GM18870 (cell line): ENCODE measurements at regions not wholly inside any gene's neighbourhood (a gene's known extent, or its start where the extent isn't known, plus 50 kb on each side); places are given as distances from the start of the nearest gene placed in this dataset.
"Not testable (repeated sequence)": the region's sequence is repeated elsewhere in the genome, so short reads cannot be mapped to it uniquely, and the experiment has no call there.

ENCODE experiments used
- ATAC-seq: cut with Tn5 transposase; IDR thresholded peaks from one replicate; pipeline ENCODE4 v1.9.1; 2021; ENCODE audit warnings: moderate library complexity; ENCODE audit not compliant: unreplicated experiment

DNA sequence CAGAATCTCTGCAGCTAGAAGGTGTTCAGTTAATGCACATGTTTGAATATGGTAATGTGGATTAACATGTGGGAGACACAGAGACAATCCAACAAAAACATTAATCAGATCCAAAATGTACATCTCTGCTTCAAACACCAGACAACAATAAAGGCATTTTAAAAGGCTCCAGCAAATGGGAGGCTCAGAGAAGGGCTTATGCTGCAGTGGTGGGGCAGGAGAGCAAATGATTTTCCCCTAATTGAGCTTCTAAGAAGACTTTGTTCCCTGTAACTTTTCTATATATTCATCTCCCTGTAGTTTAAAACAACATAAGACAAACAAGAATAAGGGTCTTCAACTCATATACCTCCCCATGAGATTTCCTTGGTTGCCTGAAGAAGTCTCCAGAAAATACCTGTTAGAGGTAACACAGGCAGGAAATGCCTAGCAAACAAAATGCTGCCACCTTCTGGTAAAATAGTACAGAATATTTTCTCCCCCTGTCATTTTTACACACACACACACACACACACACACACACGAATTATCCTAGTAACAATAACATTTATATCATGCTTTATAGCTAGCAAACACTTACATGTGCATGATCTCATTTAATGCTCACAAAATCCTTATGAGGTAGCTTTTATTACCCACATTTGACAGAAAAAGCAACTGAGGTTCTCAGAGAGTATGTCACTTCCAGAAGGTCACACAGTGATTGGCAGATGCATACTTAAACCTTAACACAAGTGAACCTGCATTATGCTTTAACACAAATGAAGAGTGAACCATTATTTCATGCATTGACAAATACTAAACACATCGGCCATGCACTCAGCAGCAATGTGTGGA lies 123.4 kb upstream of the MB21D2 start:
- ATAC-seq, result peak; percentile 58

DNA sequence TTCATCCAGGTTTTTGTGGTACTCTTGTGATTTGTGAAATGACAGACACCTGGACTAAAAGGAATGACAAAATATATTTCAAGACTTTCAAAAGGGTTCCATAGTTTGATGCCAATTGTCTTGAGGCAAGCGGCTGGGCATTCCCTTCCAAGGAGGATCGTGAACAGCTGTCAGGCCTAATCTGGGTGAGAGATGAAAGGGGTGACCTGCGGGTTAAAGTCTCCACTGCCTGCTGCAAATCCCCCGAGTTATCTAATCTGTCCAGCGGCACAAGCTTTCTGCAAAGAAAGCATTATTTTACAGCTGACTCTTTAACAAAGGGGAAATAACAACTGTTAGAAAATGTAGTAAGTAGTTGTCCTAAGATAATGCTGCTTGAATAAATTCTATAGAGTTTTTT lies 128.7 kb upstream of the MB21D2 start:
- no peak for ATAC-seq

DNA sequence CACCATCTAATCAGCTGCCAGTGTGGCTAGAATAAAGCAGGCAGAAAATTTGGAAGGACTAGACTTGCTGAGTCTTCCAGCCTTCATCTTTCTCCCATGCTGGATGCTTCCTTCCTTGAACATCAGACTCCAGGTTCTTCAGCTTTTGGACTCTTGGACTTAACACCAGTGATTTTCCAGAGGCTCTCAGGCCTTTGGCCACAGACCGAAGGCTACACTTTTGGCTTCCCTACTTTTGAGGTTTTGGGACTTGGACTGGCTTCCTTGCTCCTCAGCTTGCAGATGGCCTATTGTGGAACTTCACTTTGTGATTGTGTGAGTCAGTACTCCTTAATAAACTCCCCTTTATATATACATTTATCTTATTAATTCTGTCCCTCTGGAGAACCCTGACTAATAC lies 129.8 kb upstream of the MB21D2 start:
- ATAC-seq, result not testable (repeated sequence)

DNA sequence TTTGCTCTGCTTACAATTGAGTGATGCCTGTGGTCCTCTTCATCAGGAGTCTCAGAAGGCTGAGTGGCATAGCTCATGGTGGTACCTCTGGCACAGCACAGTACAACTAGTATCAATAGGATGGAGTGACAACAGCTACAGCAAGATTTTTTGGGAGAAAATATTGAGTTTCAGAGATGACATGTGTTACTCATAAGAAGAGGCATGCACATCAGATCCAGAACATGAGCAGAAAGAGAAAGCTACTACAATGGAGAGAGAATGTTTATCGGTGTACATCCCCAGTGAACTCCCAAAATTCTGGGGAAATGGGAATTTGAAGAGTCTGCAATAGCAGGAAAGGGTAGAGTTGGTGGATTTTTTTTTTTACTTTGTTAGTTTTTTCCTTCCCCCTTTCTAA lies 130.5 kb upstream of the MB21D2 start:
- ATAC-seq, result no peak

DNA sequence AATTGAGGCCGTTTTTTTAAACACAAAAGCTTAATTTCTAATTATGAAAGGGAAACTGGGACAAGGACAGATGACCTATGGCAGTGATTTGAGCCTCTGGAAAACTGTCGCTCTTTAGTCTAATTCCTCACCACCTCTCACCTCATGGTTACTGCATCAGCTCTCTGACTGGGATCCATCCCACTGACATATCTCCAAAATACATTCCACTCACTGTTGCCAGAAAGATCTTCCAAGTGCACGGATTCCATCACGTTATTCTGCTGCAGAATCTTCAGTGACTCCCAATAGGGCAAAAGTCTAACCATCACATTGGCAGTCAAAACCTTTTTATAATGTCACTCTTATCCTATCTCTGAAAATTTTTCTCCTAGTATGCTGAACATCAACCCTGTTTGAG lies 132.3 kb upstream of the MB21D2 start:
- ATAC-seq, result no peak

GRCh38 chr3:193051314-193051713 lies 133.7 kb upstream of the MB21D2 start:
- ATAC-seq, result no peak

DNA sequence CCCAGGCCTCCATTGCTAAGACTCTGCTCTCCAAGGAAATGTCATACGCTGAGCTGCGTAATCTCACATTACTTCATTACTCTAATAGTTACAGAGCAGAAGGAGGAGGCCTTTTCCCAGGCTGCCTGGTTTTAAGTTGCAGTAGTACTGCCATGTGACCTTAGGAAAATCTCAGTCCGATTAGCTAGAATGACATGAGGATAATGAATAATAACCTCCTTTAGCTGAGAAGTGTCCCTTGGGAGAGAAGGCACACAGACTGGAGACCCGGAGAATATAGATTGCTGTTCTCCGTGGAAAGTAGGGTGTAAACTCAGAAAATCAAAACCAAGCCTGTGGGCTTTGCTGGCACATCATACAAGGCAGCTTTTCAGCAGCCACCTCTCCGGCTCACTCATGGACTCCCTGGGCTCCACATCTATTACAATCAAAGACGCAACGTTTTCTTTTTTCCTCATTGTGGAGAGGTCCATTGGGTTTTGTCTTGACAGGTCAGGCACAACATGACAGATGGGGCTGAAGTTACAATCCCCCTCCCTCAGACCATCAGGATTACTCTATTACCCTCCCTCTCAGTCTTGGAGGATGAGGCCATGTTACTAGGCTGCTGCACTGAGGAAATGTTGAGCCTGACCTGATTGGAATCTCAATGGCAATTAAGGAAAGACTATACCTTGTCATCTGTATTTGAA lies 134.8 kb upstream of the MB21D2 start:
- no peak for ATAC-seq

GRCh38 chr3:193053046-193053435 lies 135.4 kb upstream of the MB21D2 start:
- ATAC-seq, result no peak

DNA sequence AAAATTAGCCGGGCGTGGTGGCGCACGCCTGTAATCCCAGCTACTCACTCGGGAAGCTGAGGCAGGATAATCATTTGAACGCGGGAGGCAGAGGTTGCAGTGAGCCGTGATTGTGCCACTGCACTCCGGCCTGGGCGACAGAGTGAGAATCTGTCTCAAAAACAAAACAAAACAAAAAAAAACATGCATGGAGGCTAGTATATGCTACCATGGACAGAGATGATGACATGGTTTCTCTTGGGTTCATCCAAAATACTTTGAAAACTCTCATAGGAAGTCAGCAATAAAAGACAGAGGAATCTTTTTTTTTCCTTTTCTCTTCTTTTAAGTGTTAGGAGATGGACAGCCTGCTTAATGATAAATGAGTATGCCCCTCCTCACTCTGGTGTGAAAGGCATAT lies 137.7 kb upstream of the MB21D2 start:
- no peak for ATAC-seq

DNA sequence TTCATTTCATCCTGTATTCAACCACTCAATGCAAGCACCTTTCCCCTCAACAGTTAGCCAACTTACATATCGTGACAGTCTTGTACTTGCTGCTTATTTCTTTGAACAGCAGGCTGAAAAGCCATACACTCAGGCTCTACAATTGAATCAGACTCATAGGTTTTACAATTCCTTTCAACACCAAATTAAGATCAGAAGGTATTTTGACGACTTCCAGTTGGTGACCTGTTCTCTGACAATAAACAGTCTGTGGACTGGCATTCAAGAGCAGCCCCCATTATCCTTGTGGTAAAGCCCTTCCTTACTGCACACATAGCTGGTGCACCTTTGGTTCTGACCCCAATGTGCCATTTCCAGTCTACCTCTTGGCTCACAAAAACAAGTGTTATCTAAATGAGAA lies 140.0 kb upstream of the MB21D2 start:
- no peak for ATAC-seq

DNA sequence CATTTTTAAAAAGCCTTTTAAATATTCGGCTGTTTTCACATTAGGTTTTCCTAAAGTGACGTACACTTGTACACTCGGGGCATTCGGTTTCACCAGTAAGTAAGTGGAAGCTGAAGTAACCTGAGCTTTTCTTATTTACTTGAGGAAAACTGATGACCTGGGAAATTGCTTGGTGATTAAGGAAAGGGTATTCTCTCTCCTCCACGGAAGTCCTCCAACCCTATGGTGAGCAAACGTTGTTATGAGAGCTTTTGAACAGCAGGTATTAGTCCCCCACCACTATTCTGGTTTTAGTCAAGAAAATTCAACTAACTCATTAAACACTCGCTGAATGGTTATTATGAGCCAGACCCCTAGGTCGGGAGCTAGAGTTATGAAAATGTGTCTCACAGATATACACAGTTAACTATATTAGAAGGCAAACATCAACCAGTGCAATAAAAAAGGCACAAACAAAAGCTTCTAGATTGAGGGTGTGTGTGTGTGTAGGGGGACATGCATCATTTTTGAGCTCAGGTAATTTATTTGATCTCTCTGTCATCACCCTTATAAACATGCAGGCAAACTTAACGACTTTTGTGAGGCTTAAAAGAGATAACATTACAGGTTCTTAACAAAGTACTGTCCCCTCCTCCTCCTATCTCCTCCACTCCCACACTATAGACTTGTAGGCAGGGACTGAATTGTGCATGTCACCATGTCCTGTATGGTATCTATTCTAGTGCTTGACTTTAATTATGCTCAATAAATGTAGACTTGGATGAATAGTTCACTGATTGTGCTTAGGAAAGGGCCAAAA lies 143.3 kb upstream of the MB21D2 start:
- no peak for ATAC-seq

GRCh38 chr3:193068365-193068764 lies 150.7 kb upstream of the MB21D2 start:
- no peak for ATAC-seq

GRCh38 chr3:193069732-193070131 lies 152.1 kb upstream of the MB21D2 start:
- not testable (repeated sequence) for ATAC-seq

DNA sequence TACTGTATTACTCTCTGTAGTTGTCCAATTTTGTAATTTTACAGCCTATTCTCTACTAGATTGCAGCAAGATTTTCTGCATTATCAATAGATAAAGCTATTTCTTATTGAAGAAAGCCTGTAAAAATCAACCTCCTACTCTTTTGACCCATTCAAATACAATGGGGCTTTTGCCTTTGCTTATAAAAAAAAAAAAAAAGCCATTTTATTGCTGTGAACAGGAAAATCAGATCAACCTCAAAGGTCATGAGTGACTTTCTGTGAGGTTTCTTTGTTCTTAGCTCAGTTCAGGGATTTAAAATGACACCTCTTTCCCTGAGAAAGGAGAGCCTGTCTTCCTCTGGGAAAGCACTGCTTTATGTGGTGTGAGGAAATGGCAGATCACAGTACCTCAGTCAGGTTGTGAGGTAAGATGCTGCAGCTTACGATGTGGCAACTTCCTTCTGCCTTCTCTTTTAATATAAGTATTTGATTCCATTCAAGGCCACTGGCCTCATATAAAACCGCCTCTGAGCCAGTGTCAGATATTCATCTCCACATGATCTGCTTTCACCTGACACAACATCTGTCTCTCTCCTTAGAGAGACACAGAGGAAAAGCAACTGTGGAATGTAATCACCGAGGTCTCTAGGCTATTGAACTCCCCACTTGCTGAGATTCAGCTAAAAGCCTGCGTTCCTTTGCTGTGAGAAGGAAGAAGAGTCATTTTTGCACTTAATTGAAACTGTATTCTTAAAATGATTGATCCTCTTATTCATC lies 161.5 kb upstream of the MB21D2 start:
- no peak for ATAC-seq

- no peak for ATAC-seq
Measured at GRCh38 chr3:193080821-193081365, 160.1 kb upstream of the PLAAT1 start.

DNA sequence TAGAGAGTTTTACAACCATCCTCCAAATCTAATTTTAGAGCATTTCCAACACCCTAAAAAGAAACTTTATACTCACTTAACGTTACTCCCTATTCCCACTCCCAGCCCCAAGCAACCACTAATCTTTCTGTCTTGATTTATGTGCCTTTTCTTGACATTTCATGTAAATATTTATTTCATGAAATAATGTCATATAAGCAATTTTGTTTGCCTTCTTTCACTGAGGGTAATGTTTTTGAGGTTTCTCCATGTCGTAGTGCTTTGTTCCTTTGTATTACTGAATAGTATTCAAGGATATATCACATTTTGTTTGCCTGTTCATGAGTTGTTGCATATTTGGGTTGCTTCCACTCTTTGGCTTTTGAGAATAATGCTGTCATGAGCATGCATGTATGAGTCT lies 155.4 kb upstream of the PLAAT1 start:
- no peak for ATAC-seq

- no peak for ATAC-seq
Measured at GRCh38 chr3:193086681-193087080, 154.3 kb upstream of the PLAAT1 start.

GRCh38 chr3:193087336-193087735 lies 153.7 kb upstream of the PLAAT1 start:
- ATAC-seq, result no peak

DNA sequence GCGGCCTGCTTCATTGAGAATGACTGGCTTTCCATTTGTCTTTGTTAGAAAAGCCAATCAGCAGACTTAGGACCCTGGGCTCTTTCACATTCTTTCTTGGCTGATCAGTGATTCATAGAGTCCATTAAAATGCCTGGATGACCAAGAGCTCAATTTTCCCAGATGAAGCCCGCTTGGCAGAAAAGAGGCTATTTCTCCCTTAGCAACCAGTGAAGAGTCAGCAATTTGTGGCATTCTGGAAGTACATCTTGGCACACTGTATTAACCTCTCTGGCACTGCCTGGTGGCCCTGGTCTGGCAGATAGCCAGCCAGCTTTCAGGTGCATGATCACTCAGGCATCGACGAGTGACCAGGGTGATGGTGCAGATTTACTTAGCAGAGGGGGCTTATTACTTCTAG lies 145.7 kb upstream of the PLAAT1 start:
- no peak for ATAC-seq

GRCh38 chr3:193096076-193096475 lies 144.9 kb upstream of the PLAAT1 start:
- no peak for ATAC-seq
